GM20000 (cell line): ENCODE measurements at regions not wholly inside any gene's neighbourhood (a gene's known extent, or its start where the extent isn't known, plus 50 kb on each side); places are given as distances from the start of the nearest gene placed in this dataset.

ENCODE experiments used
- DNase-seq: peaks from one replicate; pipeline ENCODE4 v3.0.0; 2012; ENCODE audit warnings: low spot score
- TF ChIP-seq, protein P1 (sequence below): IDR thresholded peaks from 2 replicates; pipeline ENCODE4 v1.5.1; 2012; ENCODE audit warnings: mild to moderate bottlenecking, control low read depth; ENCODE audit errors: extremely low read depth, missing control alignments

- DNase-seq: no peak
- TF ChIP-seq, protein P1, sequence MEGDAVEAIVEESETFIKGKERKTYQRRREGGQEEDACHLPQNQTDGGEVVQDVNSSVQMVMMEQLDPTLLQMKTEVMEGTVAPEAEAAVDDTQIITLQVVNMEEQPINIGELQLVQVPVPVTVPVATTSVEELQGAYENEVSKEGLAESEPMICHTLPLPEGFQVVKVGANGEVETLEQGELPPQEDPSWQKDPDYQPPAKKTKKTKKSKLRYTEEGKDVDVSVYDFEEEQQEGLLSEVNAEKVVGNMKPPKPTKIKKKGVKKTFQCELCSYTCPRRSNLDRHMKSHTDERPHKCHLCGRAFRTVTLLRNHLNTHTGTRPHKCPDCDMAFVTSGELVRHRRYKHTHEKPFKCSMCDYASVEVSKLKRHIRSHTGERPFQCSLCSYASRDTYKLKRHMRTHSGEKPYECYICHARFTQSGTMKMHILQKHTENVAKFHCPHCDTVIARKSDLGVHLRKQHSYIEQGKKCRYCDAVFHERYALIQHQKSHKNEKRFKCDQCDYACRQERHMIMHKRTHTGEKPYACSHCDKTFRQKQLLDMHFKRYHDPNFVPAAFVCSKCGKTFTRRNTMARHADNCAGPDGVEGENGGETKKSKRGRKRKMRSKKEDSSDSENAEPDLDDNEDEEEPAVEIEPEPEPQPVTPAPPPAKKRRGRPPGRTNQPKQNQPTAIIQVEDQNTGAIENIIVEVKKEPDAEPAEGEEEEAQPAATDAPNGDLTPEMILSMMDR: no peak
Measured at GRCh38 chr13:78460176-78460575, 143.2 kb downstream of the POU4F1 start.

DNA sequence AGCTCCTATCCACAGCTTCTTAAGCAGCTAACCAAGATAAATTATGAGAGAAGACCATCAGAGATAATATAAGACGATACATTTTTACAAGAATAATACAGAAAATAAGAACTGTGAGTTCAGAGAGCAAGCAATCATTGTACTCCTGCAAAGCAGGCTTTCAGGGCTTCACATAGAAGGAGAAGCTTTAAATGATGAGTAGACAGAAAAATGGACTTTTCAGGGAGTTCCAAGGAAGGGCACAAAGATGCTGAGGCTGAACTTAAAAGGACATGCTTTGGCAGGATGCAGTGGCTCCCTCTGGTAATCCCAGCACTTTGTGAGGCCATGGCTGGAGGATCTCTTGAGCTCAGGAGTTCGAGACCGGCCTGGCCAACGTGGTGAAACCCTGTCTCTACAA is 159.5 kb downstream of the POU4F1 start:
- TF ChIP-seq, protein P1: no peak
- no peak for DNase-seq

- TF ChIP-seq, protein P1: no peak
- DNase-seq: no peak
Measured at GRCh38 chr13:78437781-78438180, 165.6 kb downstream of the POU4F1 start.

DNA sequence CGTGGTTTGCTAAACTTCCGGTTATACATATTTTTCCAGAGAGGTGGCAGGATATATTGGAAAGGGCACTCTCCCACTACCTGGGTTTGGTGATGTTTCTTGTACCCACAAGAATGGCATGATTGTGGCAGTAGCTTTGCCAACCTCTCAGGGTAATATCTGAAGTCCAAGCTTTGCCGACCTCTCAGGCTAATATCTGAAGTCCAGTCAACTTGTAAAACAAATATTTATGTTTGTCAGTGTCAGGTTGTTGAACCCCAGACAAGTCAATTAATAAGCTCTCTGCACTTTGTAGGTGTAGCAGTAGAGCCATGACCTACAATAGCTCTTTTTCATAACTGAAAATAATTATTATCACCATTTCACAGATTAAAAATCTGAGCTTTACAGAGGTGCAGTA is 167.0 kb downstream of the POU4F1 start:
- no peak for DNase-seq

GRCh38 chr13:78431328-78431727 is 172.0 kb downstream of the POU4F1 start:
- TF ChIP-seq, protein P1: no peak
- DNase-seq: no peak

More for the DNA sequence above, 167.0 kb downstream of the POU4F1 start:
- TF ChIP-seq, protein P1: no peak

GRCh38 chr13:78430811-78431210 is 172.5 kb downstream of the POU4F1 start:
- no peak for DNase-seq
- TF ChIP-seq, protein P1: no peak

GRCh38 chr13:78430166-78430791 is 173.1 kb downstream of the POU4F1 start:
- TF ChIP-seq, protein P1: no peak
- DNase-seq: no peak
